ENCODE measurements at regions not wholly inside any gene's neighbourhood (a gene's known extent, or its start where the extent isn't known, plus 50 kb on each side); places are given as distances from the start of the nearest gene placed in this dataset.

DNA sequence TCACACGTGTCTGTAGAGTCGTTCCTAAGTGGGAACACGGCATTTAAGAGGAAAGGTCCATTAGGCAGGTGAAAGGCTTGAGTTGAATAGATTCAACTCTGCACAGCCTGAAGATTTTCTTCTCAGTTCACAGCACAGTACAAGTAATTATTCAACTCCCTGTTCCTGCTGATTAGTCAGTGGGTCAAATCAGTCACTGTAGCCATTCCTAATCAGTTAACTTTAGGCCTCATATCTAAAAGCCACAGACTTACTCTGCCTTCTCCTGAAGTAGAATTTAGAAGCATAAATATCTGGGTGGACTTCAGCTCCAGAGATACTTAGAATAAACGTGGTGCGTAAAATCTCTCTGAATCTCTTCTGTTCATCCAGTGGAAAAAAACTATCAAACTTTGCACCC lies 872.4 kb downstream of the C6orf118 start:
- intact Hi-C loops (cut with DNase I): no loop called here
- Histone ChIP-seq H3K27me3 (no peaks in the 10 kb centered on the region), H3K4me3 (no peak overlapping the region), H3K27ac (replicated peaks in 1 of 4) (no peak overlapping the region), H3K9me3 (no peaks in the 10 kb centered on the region), H3K4me1 (no peaks in the 10 kb centered on the region), H3K36me3 (no peaks in the 10 kb centered on the region)
- DNase-seq (ENCODE audit: extremely low spot score): no peak
- TF ChIP-seq, protein P1, sequence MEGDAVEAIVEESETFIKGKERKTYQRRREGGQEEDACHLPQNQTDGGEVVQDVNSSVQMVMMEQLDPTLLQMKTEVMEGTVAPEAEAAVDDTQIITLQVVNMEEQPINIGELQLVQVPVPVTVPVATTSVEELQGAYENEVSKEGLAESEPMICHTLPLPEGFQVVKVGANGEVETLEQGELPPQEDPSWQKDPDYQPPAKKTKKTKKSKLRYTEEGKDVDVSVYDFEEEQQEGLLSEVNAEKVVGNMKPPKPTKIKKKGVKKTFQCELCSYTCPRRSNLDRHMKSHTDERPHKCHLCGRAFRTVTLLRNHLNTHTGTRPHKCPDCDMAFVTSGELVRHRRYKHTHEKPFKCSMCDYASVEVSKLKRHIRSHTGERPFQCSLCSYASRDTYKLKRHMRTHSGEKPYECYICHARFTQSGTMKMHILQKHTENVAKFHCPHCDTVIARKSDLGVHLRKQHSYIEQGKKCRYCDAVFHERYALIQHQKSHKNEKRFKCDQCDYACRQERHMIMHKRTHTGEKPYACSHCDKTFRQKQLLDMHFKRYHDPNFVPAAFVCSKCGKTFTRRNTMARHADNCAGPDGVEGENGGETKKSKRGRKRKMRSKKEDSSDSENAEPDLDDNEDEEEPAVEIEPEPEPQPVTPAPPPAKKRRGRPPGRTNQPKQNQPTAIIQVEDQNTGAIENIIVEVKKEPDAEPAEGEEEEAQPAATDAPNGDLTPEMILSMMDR (IDR thresholded peaks at IDR 0.05): no peak
- TF ChIP-seq POLR2A (IDR thresholded peaks at IDR 0.05; ENCODE audit: low read depth): no peak
- WGBS: 95% methylated on average over 5 of the region's 5 CpGs

- Histone ChIP-seq H3K27ac (replicated peaks in 1 of 4) (no peak overlapping the region), H3K27me3 (no peaks in the 10 kb centered on the region), H3K9me3 (peaks cover 0 to 3% (median under 1%) of the 10 kb centered on the region in 4 donors), H3K4me1 (no peaks in the 10 kb centered on the region), H3K4me3 (no peak overlapping the region), H3K36me3 (no peaks in the 10 kb centered on the region)
- intact Hi-C loops (cut with DNase I): no loop called here
- TF ChIP-seq, protein P1 (IDR thresholded peaks at IDR 0.05): no peak
- TF ChIP-seq POLR2A (IDR thresholded peaks at IDR 0.05; ENCODE audit: low read depth): no peak
- TF ChIP-seq EP300 (IDR thresholded peaks at IDR 0.05): no peak
- TF ChIP-seq POLR2AphosphoS5 (IDR thresholded peaks at IDR 0.05): no peak
- no peak for DNase-seq (ENCODE audit: extremely low spot score)
- 84% methylated on average over 2 of the region's 2 CpGs for WGBS
Observed at GRCh38 chr6:164427728-164428402, 881.5 kb downstream of the C6orf118 start.

GRCh38 chr6:164424489-164424888 lies 884.9 kb downstream of the C6orf118 start:
- no peak for DNase-seq (ENCODE audit: extremely low spot score)
- TF ChIP-seq POLR2A (IDR thresholded peaks at IDR 0.05; ENCODE audit: low read depth) (no peak), EP300 (IDR thresholded peaks at IDR 0.05) (no peak), POLR2AphosphoS5 (IDR thresholded peaks at IDR 0.05) (no peak)
- TF ChIP-seq, protein P1 (IDR thresholded peaks at IDR 0.05): no peak
- peaks cover 0 to 13% (median 5%) of the 10 kb centered on the region in 4 donors for H3K9me3 ChIP-seq
- no peak overlapping the region for H3K27ac ChIP-seq (replicated peaks in 1 of 4)
- intact Hi-C loops (cut with DNase I): no loop called here
- WGBS: 91% methylated on average over 2 of the region's 2 CpGs
- H3K4me3 ChIP-seq: no peak overlapping the region
- no peaks in the 10 kb centered on the region for H3K27me3 ChIP-seq
- H3K4me1 ChIP-seq: no peaks in the 10 kb centered on the region
- H3K36me3 ChIP-seq: no peaks in the 10 kb centered on the region

DNA sequence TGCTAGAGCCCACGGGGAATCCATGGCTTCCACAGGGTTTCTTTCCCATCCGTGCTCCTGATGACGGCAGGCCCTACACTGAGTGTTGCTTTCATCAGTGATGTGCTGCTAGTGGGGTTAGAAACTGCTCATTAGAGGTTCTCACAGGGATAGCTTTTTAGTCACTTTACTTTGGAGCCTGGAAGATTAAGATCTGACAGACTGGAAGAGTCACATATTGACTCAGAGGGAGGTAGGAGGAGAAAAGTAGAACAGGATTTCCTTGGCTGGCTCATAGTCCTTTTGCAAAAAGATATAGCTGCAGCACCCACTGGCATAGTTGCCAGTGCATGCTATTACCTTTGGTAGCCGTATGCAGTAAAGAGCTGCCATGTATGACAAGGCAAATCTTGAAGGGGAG lies 890.3 kb downstream of the C6orf118 start:
- intact Hi-C loops (cut with DNase I): no loop called here
- H3K4me1 ChIP-seq: no peaks in the 10 kb centered on the region
- H3K27ac ChIP-seq (replicated peaks in 1 of 4): no peak overlapping the region
- H3K27me3 ChIP-seq: no peaks in the 10 kb centered on the region
- no peaks in the 10 kb centered on the region for H3K36me3 ChIP-seq
- 79% methylated on average over 4 of the region's 4 CpGs for WGBS
- H3K4me3 ChIP-seq: no peak overlapping the region
- peaks cover 0 to 13% (median 4%) of the 10 kb centered on the region in 4 donors for H3K9me3 ChIP-seq
- DNase-seq (ENCODE audit: extremely low spot score): no peak
- no peak for TF ChIP-seq POLR2AphosphoS5 (IDR thresholded peaks at IDR 0.05)
- TF ChIP-seq POLR2A (IDR thresholded peaks at IDR 0.05; ENCODE audit: low read depth): no peak
- TF ChIP-seq, protein P1 (IDR thresholded peaks at IDR 0.05): no peak
- no peak for TF ChIP-seq EP300 (IDR thresholded peaks at IDR 0.05)

DNA sequence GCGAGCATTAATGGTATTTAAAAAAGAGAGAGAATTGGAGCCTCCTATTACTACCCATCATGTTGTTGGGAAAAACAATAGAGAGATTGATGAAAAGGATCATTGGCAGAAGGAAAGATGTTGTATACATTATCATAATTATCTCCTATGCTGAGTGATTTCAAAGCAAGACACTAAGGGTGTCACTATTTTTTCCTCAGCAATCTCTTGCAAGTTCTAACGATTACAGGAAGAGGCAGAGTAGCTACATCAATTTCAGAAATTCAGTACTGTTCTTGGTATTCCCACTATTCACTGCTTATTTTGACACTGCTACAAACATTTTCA lies 891.2 kb downstream of the C6orf118 start:
- Histone ChIP-seq H3K4me3 (no peak overlapping the region), H3K27me3 (no peaks in the 10 kb centered on the region), H3K4me1 (no peaks in the 10 kb centered on the region), H3K36me3 (no peaks in the 10 kb centered on the region), H3K27ac (replicated peaks in 1 of 4) (no peak overlapping the region), H3K9me3 (peaks cover 0 to 13% (median 4%) of the 10 kb centered on the region in 4 donors)
- no peak for DNase-seq (ENCODE audit: extremely low spot score)
- intact Hi-C loops (cut with DNase I): no loop called here
- WGBS: 61% methylated on average over 2 of the region's 2 CpGs
- no peak for TF ChIP-seq EP300 (IDR thresholded peaks at IDR 0.05)
- no peak for TF ChIP-seq POLR2AphosphoS5 (IDR thresholded peaks at IDR 0.05)
- TF ChIP-seq, protein P1 (IDR thresholded peaks at IDR 0.05): no peak
- TF ChIP-seq POLR2A (IDR thresholded peaks at IDR 0.05; ENCODE audit: low read depth): no peak

All from esophagus muscularis mucosa (tissue), 4 donors.